Right lobe of liver (tissue), 6 donors: ENCODE measurements at regions not wholly inside any gene's neighbourhood (a gene's known extent, or its start where the extent isn't known, plus 50 kb on each side); places are given as distances from the start of the nearest gene placed in this dataset.

Experiments
- ATAC-seq, 4 donors: fragments of 200-7000 bp; cut with Tn5 transposase; one replicate each; pipeline ENCODE4 v1.9.1; 2020; ENCODE audit warnings: mild to moderate bottlenecking in 4 of 4, moderate library complexity in 4 of 4
- DNase-seq, 3 donors: peaks; one replicate each; pipeline ENCODE4 v3.0.0-alpha.2; 2020
- H3K27ac ChIP-seq, 3 donors: fragments of 200-600 bp; one replicate each; pipeline ENCODE4 v1.8.0; 2022
- H3K27me3 ChIP-seq, 2 donors: fragments of 200-600 bp; one replicate each; pipeline ENCODE4 v1.8.0; 2022
- H3K36me3 ChIP-seq, 4 donors: fragments of 200-600 bp; sonication (generic) in 1 of 4; one replicate each; pipeline versions ENCODE4 v1.5.1 to v1.8.0; 2017 to 2022; ENCODE audit warnings: control low read depth in 1 of 4
- H3K4me1 ChIP-seq, 4 donors: fragments of 200-600 bp; sonication (generic) in 1 of 4; one replicate each; pipeline versions ENCODE4 v1.5.1 to v1.8.0; 2017 to 2022; ENCODE audit warnings: control low read depth in 1 of 4
- H3K4me3 ChIP-seq, 3 donors: fragments of 200-600 bp; one replicate each; pipeline ENCODE4 v1.8.0; 2022
- H3K9me3 ChIP-seq, 4 donors: fragments of 200-600 bp; sonication (generic) in 1 of 4; one replicate each; pipeline versions ENCODE4 v1.5.1 to v1.8.0; 2017 to 2022; ENCODE audit warnings: control low read depth in 1 of 4
- POLR2A ChIP-seq: fragments of 450-650 bp; IDR thresholded peaks from one replicate; pipeline ENCODE4 v1.6.1; 2017; ENCODE audit warnings: antibody characterized with exemption, mild to moderate bottlenecking
- WGBS: methylation state at CpG from one replicate; pipeline ENCODE4 v1.1.6; 2018; ENCODE audit warnings: low coverage, low lambda C conversion rate; ENCODE audit not compliant: insufficient coverage; ENCODE audit errors: missing lambda C conversion rate; 5-methylcytosine and 5-hydroxymethylcytosine counted together
- intact Hi-C, 2 donors: fragments of 100-400 bp; cut with DNase I; formaldehyde crosslinking; loops; one replicate each; pipeline versions ENCODE4 v1.11.2 to v1.14.1; 2022
- TF ChIP-seq, protein P1 (sequence below), 4 donors: fragments of 200-600 bp in 3 of 4; fragments of 450-650 bp in 1 of 4; IDR thresholded peaks; one replicate each; pipeline versions ENCODE4 v1.5.1 to v1.8.0; 2016 to 2022; ENCODE audit warnings: antibody characterized with exemption in 4 of 4, mild to moderate bottlenecking in 2 of 4
- donor health status: DM: no; HTN: yes; CAD: no.
- donor health status: DM: no; HTN: no; CAD: no.
- donor health status: DM: no; HTN: no; CAD: no.
- donor health status: DM: no; HTN: yes; CAD: no.
- donor health status: DM: no; HTN: yes; CAD: no.

GRCh38 chr14:51447411-51447810 lies 204.3 kb upstream of the FRMD6 start:
- H3K27ac ChIP-seq: no peak overlapping the region
- intact Hi-C loops: no loop called here
- DNase-seq (no peak), ATAC-seq (no peak)
- no peaks in the 10 kb centered on the region for H3K9me3 ChIP-seq
- no peak overlapping the region for H3K4me3 ChIP-seq
- TF ChIP-seq POLR2A: no peak
- TF ChIP-seq, protein P1, sequence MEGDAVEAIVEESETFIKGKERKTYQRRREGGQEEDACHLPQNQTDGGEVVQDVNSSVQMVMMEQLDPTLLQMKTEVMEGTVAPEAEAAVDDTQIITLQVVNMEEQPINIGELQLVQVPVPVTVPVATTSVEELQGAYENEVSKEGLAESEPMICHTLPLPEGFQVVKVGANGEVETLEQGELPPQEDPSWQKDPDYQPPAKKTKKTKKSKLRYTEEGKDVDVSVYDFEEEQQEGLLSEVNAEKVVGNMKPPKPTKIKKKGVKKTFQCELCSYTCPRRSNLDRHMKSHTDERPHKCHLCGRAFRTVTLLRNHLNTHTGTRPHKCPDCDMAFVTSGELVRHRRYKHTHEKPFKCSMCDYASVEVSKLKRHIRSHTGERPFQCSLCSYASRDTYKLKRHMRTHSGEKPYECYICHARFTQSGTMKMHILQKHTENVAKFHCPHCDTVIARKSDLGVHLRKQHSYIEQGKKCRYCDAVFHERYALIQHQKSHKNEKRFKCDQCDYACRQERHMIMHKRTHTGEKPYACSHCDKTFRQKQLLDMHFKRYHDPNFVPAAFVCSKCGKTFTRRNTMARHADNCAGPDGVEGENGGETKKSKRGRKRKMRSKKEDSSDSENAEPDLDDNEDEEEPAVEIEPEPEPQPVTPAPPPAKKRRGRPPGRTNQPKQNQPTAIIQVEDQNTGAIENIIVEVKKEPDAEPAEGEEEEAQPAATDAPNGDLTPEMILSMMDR (IDR thresholded peaks at IDR 0.05): no peak
- peaks cover 0 to 15% (median 8%) of the 10 kb centered on the region in 4 donors for H3K4me1 ChIP-seq
- no CpG with 5 or more reads among the region's 4 CpGs for WGBS
- no peaks in the 10 kb centered on the region for H3K36me3 ChIP-seq
- H3K27me3 ChIP-seq: no peaks in the 10 kb centered on the region

- Histone ChIP-seq H3K27me3 (no peaks in the 10 kb centered on the region), H3K27ac (peak overlapping the region; percentile 44 to 71 (median 57)), H3K4me3 (no peak overlapping the region), H3K36me3 (no peaks in the 10 kb centered on the region), H3K4me1 (peaks cover 0 to 15% (median 8%) of the 10 kb centered on the region in 4 donors), H3K9me3 (no peaks in the 10 kb centered on the region)
- peak; percentile 97 to 100 (median 98) for ATAC-seq
- intact Hi-C loops: no loop called here
- DNase-seq: peak; percentile 61 to 66 (median 65)
- TF ChIP-seq POLR2A: no peak
- WGBS: 6% methylated on average over 2 of the region's 2 CpGs
Measured at GRCh38 chr14:51448831-51449670, 202.7 kb upstream of the FRMD6 start.

- Histone ChIP-seq H3K4me1 (peaks cover 0 to 15% (median 8%) of the 10 kb centered on the region in 4 donors), H3K27me3 (no peaks in the 10 kb centered on the region), H3K9me3 (no peaks in the 10 kb centered on the region), H3K27ac (no peak overlapping the region), H3K4me3 (no peak overlapping the region), H3K36me3 (no peaks in the 10 kb centered on the region)
- WGBS: no CpG with 5 or more reads among the region's 1 CpG
- TF ChIP-seq POLR2A: no peak
- DNase-seq (no peak), ATAC-seq (no peak)
- intact Hi-C loops: no loop called here
Measured at GRCh38 chr14:51449681-51450080, 202.0 kb upstream of the FRMD6 start.

GRCh38 chr14:51451561-51451960 lies 200.1 kb upstream of the FRMD6 start:
- intact Hi-C loops: no loop called here
- Histone ChIP-seq H3K4me1 (peaks cover 0 to 15% (median 8%) of the 10 kb centered on the region in 4 donors), H3K4me3 (no peak overlapping the region), H3K36me3 (no peaks in the 10 kb centered on the region), H3K9me3 (no peaks in the 10 kb centered on the region), H3K27ac (no peak overlapping the region), H3K27me3 (no peaks in the 10 kb centered on the region)
- ATAC-seq (no peak), DNase-seq (no peak)
- WGBS: 64% methylated on average over 4 of the region's 4 CpGs
- TF ChIP-seq POLR2A: no peak
- TF ChIP-seq, protein P1 (IDR thresholded peaks at IDR 0.05): no peak

- H3K36me3 ChIP-seq: no peaks in the 10 kb centered on the region
- ATAC-seq (no peak), DNase-seq (no peak)
- no peak overlapping the region for H3K4me3 ChIP-seq
- WGBS: 89% methylated on average over 7 of the region's 8 CpGs
- intact Hi-C loops: no loop called here
- H3K9me3 ChIP-seq: no peaks in the 10 kb centered on the region
- H3K27me3 ChIP-seq: no peaks in the 10 kb centered on the region
- TF ChIP-seq, protein P1 (IDR thresholded peaks at IDR 0.05): no peak
- TF ChIP-seq POLR2A: no peak
- no peak overlapping the region for H3K27ac ChIP-seq
- H3K4me1 ChIP-seq: peaks cover 0 to 7% (median 3%) of the 10 kb centered on the region in 4 donors
Measured at GRCh38 chr14:51453869-51454268, 197.8 kb upstream of the FRMD6 start.
